OCI-LY1 (cell line): ENCODE measurements at regions not wholly inside any gene's neighbourhood (a gene's known extent, or its start where the extent isn't known, plus 50 kb on each side); places are given as distances from the start of the nearest gene placed in this dataset.

Experiments used
- EZH2 ChIP-seq: fragments of 200-600 bp; sonication (generic), shearing (Covaris generic); IDR thresholded peaks from 2 replicates; pipeline ENCODE4 v1.8.0; 2017; ENCODE audit warnings: borderline replicate concordance, mixed run types, mild to moderate bottlenecking, antibody characterized with exemption, low read length, moderate library complexity, mixed read lengths
- TF ChIP-seq, protein P1 (sequence below): fragments of 200-600 bp; sonication (generic), shearing (Covaris generic); IDR thresholded peaks from 2 replicates; pipeline ENCODE4 v1.5.1; 2017; ENCODE audit warnings: mild to moderate bottlenecking, antibody characterized with exemption, low read length, moderate library complexity, mixed read lengths

- TF ChIP-seq, protein P1, sequence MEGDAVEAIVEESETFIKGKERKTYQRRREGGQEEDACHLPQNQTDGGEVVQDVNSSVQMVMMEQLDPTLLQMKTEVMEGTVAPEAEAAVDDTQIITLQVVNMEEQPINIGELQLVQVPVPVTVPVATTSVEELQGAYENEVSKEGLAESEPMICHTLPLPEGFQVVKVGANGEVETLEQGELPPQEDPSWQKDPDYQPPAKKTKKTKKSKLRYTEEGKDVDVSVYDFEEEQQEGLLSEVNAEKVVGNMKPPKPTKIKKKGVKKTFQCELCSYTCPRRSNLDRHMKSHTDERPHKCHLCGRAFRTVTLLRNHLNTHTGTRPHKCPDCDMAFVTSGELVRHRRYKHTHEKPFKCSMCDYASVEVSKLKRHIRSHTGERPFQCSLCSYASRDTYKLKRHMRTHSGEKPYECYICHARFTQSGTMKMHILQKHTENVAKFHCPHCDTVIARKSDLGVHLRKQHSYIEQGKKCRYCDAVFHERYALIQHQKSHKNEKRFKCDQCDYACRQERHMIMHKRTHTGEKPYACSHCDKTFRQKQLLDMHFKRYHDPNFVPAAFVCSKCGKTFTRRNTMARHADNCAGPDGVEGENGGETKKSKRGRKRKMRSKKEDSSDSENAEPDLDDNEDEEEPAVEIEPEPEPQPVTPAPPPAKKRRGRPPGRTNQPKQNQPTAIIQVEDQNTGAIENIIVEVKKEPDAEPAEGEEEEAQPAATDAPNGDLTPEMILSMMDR, result no peak
- TF ChIP-seq EZH2, result no peak
Measured at GRCh38 chrX:74251006-74251930, 52.7 kb upstream of the ZCCHC13 start.
